Endothelial cell of umbilical vein (primary cell): ENCODE measurements at regions not wholly inside any gene's neighbourhood (a gene's known extent, or its start where the extent isn't known, plus 50 kb on each side); places are given as distances from the start of the nearest gene placed in this dataset.

ENCODE experiments used
- BruUV-seq: library from RNA; stranded (reverse); fragments of 400-500 nt; replicated peaks from 2 replicates; lab custom pipeline; 2021; lab: Mats Ljungman, UMichigan
- CTCF ChIA-PET: fragments of 300-600, 350-600 bp; sonication (Branson Sonifier 250); formaldehyde crosslinking; loops from one replicate; lab custom pipeline; 2021; ENCODE audit warnings: antibody characterized with exemption, inconsistent platforms; lab: Charles Lee
- POLR2A ChIA-PET: fragments of 300-600, 350-600 bp; sonication (Branson Sonifier 250); formaldehyde crosslinking; loops from one replicate; lab custom pipeline; 2021; ENCODE audit warnings: antibody characterized with exemption, inconsistent platforms; lab: Charles Lee
- DNase-seq: peaks from one replicate; pipeline ENCODE4 v3.0.0-alpha.2; 2011; ENCODE audit warnings: low read depth, low spot score
- FAIRE-seq: peaks from 2 replicates; lab custom pipeline; 2011; peaks lifted over from hg19 to GRCh38; lab: Jason Lieb, UNC
- H2AFZ ChIP-seq: 2 replicates; pipeline ENCODE4 v1.6.0; 2012; ENCODE audit warnings: low read depth, low read length, control low read depth, inconsistent platforms
- H3K27ac ChIP-seq: 2 replicates; pipeline ENCODE4 v1.5.1; 2011; ENCODE audit warnings: low read depth, mild to moderate bottlenecking, control low read depth, low read length, moderate library complexity; ENCODE audit not compliant: insufficient read depth
- H3K27me3 ChIP-seq, 2 experiments: 2 replicates each; pipeline versions ENCODE4 v1.6.0 to v1.6.1; 2011; ENCODE audit warnings: low read length in 2 of 2, mixed read lengths in 1 of 2; ENCODE audit not compliant: control insufficient read depth in 2 of 2, insufficient read depth in 2 of 2
- H3K36me3 ChIP-seq, 2 experiments: 2 replicates in 1 of 2; 3 replicates in 1 of 2; pipeline ENCODE4 v1.5.1; 2011; ENCODE audit warnings: low read length in 2 of 2, mild to moderate bottlenecking in 1 of 2, moderate library complexity in 1 of 2; ENCODE audit not compliant: control insufficient read depth in 2 of 2, insufficient read depth in 2 of 2; ENCODE audit errors: extremely low read depth in 1 of 2
- H3K4me1 ChIP-seq: 3 replicates; pipeline ENCODE4 v1.5.1; 2011; ENCODE audit warnings: mild to moderate bottlenecking, low read length; ENCODE audit not compliant: control insufficient read depth, insufficient read depth; ENCODE audit errors: extremely low read depth
- H3K4me2 ChIP-seq: 2 replicates; pipeline ENCODE4 v1.6.1; 2011; ENCODE audit warnings: low read length, control low read depth, mixed read lengths; ENCODE audit not compliant: insufficient read depth
- H3K4me3 ChIP-seq, 3 experiments: fragments of 200-600 bp in 1 of 3; sonication (generic), shearing (Covaris generic) in 1 of 3; replicated peaks in 1 of 3; 2 replicates each; pipeline ENCODE4 v1.5.1; 2011 to 2016; ENCODE audit warnings: control low read depth in 3 of 3, low read length in 3 of 3, mild to moderate bottlenecking in 2 of 3, inconsistent platforms in 1 of 3, low read depth in 1 of 3, moderate library complexity in 1 of 3; ENCODE audit not compliant: insufficient read depth in 1 of 3
- H3K79me2 ChIP-seq: 2 replicates; pipeline ENCODE4 v1.6.0; 2012; ENCODE audit warnings: low read length, inconsistent platforms; ENCODE audit not compliant: control insufficient read depth, insufficient read depth
- H3K9ac ChIP-seq: replicated peaks from 2 replicates; pipeline ENCODE3; 2011; ENCODE audit warnings: low read length, control low read depth; ENCODE audit not compliant: insufficient read depth; ENCODE audit errors: extremely low read depth
- H3K9me1 ChIP-seq: replicated peaks from 3 replicates; pipeline ENCODE4 v1.6.0; 2011; ENCODE audit warnings: mild to moderate bottlenecking, low read length; ENCODE audit not compliant: control insufficient read depth, insufficient read depth; ENCODE audit errors: extremely low read depth
- H3K9me3 ChIP-seq: replicated peaks from 2 replicates; pipeline ENCODE4 v1.5.1; 2012; ENCODE audit warnings: low read length, inconsistent platforms; ENCODE audit not compliant: control insufficient read depth, insufficient read depth
- H4K20me1 ChIP-seq: replicated peaks from 2 replicates; pipeline ENCODE3; 2011; ENCODE audit warnings: mild to moderate bottlenecking, low read length; ENCODE audit not compliant: control insufficient read depth, insufficient read depth; ENCODE audit errors: extremely low read depth
- EZH2 ChIP-seq: IDR thresholded peaks from 2 replicates; pipeline ENCODE4 v1.6.1; 2012; ENCODE audit warnings: borderline replicate concordance, low read depth, mild to moderate bottlenecking, moderate library complexity, low read length, inconsistent platforms; ENCODE audit not compliant: severe bottlenecking
- FOS ChIP-seq: IDR thresholded peaks from 2 replicates; pipeline ENCODE4 v1.6.1; 2011; ENCODE audit warnings: mild to moderate bottlenecking, low read length, moderate library complexity, borderline replicate concordance; ENCODE audit not compliant: insufficient read depth
- GATA2 ChIP-seq: IDR thresholded peaks from 2 replicates; pipeline ENCODE4 v1.7.0; 2011; ENCODE audit warnings: low read depth, mild to moderate bottlenecking, moderate library complexity, mixed read lengths, low read length; ENCODE audit not compliant: insufficient read length, insufficient read depth
- JUN ChIP-seq: IDR thresholded peaks from 2 replicates; pipeline ENCODE4 v1.6.1; 2011; ENCODE audit warnings: borderline replicate concordance, low read depth; ENCODE audit not compliant: insufficient read length, insufficient read depth
- MYC ChIP-seq: IDR thresholded peaks from one replicate; pipeline ENCODE4 v1.6.1; 2011; ENCODE audit warnings: mild to moderate bottlenecking, low read depth, low read length
- POLR2A ChIP-seq: IDR thresholded peaks from 2 replicates; pipeline ENCODE4 v1.6.1; 2012; ENCODE audit warnings: low read depth, mild to moderate bottlenecking, control low read depth, low read length
- POLR2AphosphoS5 ChIP-seq: IDR thresholded peaks from 2 replicates; pipeline ENCODE4 v1.6.1; 2012; ENCODE audit warnings: low read depth, mild to moderate bottlenecking, control low read depth, low read length, moderate library complexity; ENCODE audit not compliant: insufficient read depth
- dilution Hi-C: fragments of 300-500 bp; cut with MboI; formaldehyde crosslinking; loops from one replicate; pipeline ENCODE4 v1.15.0; 2019; ENCODE audit warnings: low sequenced_read_pairs; ENCODE audit not compliant: extremely low pct_ligation_motif_present
- intact Hi-C: fragments of 100-400 bp; cut with micrococcal nuclease; formaldehyde crosslinking; loops from one replicate; pipeline ENCODE4 v1.10.0; 2022
- TF ChIP-seq, protein P1 (sequence below), 2 donors: IDR thresholded peaks; 1 replicate in 1 of 2; 2 replicates in 1 of 2; pipeline ENCODE4 v1.5.1; 2011; ENCODE audit warnings: low read length in 2 of 2, mild to moderate bottlenecking in 2 of 2, moderate library complexity in 2 of 2, control low read depth in 1 of 2, inconsistent platforms in 1 of 2, low read depth in 1 of 2; ENCODE audit not compliant: insufficient read depth in 1 of 2; ENCODE audit errors: extremely low read depth in 1 of 2
- TF ChIP-seq, protein P2 (sequence below): IDR thresholded peaks from 2 replicates; pipeline ENCODE4 v1.6.1; 2011; ENCODE audit not compliant: insufficient read depth, insufficient read length

DNA sequence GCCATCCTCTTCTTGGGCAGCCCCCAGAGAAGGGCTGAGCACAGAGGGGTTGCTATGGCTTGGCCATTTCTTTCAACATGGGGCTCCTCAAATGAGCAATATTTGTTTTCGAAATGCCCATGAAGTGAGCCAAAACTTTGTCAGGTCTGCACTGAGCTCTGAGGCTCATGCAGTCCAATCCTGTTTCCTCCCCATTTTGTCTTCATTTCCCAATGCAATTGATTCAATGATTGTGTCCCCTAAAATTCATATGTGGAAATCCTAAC lies 60.6 kb upstream of the CD44 start:
- BruUV-seq, result no TSS peak
- Histone ChIP-seq H3K4me3 (no peak overlapping the region), H3K9me1 (no peaks in the 10 kb centered on the region), H4K20me1 (no peaks in the 10 kb centered on the region), H3K4me2 (peak overlapping the region; percentile 3), H3K27ac (peak overlapping the region; percentile 23), H3K79me2 (no peaks in the 10 kb centered on the region), H3K36me3 (no peaks in the 10 kb centered on the region), H3K4me1 (peaks cover 33% of the 10 kb centered on the region), H3K27me3 (no peaks in the 10 kb centered on the region), H3K9ac (no peak overlapping the region), H3K9me3 (no peaks in the 10 kb centered on the region), H2AFZ (no peak overlapping the region)
- DNase-seq, result no peak
- ChIA-PET POLR2A (no interaction called here), CTCF (interaction anchor here (1.0 to 1.2 kb wide), 2 partner anchors 9 to 152 kb away, joined by 3 to 4 read pairs; no protein-coding TSS in a partner anchor)
- intact Hi-C loops, result loop anchor here (5.0 kb wide), 2 partner anchors 46 to 101 kb away; no protein-coding TSS in a partner anchor
- no peak for FAIRE-seq
- TF ChIP-seq FOS (no peak), EZH2 (no peak), POLR2AphosphoS5 (no peak), JUN (no peak), MYC (no peak), POLR2A (no peak), GATA2 (no peak)
- TF ChIP-seq, protein P1, sequence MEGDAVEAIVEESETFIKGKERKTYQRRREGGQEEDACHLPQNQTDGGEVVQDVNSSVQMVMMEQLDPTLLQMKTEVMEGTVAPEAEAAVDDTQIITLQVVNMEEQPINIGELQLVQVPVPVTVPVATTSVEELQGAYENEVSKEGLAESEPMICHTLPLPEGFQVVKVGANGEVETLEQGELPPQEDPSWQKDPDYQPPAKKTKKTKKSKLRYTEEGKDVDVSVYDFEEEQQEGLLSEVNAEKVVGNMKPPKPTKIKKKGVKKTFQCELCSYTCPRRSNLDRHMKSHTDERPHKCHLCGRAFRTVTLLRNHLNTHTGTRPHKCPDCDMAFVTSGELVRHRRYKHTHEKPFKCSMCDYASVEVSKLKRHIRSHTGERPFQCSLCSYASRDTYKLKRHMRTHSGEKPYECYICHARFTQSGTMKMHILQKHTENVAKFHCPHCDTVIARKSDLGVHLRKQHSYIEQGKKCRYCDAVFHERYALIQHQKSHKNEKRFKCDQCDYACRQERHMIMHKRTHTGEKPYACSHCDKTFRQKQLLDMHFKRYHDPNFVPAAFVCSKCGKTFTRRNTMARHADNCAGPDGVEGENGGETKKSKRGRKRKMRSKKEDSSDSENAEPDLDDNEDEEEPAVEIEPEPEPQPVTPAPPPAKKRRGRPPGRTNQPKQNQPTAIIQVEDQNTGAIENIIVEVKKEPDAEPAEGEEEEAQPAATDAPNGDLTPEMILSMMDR (IDR thresholded peaks at IDR 0.05; ENCODE audit: extremely low read depth in 1 of 2, insufficient read depth in 1 of 2, low read depth in 1 of 2, low read length in 2 of 2), result no peak
- TF ChIP-seq, protein P2, sequence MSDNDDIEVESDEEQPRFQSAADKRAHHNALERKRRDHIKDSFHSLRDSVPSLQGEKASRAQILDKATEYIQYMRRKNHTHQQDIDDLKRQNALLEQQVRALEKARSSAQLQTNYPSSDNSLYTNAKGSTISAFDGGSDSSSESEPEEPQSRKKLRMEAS, result no peak
- dilution Hi-C loops, result no loop called here
